GM23338 (cell line): ENCODE measurements at regions not wholly inside any gene's neighbourhood (a gene's known extent, or its start where the extent isn't known, plus 50 kb on each side); places are given as distances from the start of the nearest gene placed in this dataset.

Source experiments
- ATAC-seq: fragments of 200-7000 bp; cut with Tn5 transposase; 3 replicates; pipeline ENCODE4 v1.9.1; 2020
- DNase-seq: peaks from one replicate; pipeline ENCODE4 v3.0.0-alpha.2; 2015; ENCODE audit warnings: low spot score
- H2AFZ ChIP-seq: fragments of 200-600 bp; sonication (generic); 2 replicates; pipeline ENCODE4 v1.8.0; 2016; ENCODE audit warnings: antibody characterized with exemption, mild to moderate bottlenecking, moderate library complexity
- H3F3A ChIP-seq: fragments of 200-600 bp; sonication (generic); replicated peaks from 2 replicates; pipeline ENCODE4 v1.8.0; 2017; ENCODE audit warnings: antibody characterized with exemption, mixed run types, low read depth
- H3K27ac ChIP-seq: fragments of 200-600 bp; sonication (generic); 2 replicates; pipeline ENCODE4 v1.6.1; 2016; ENCODE audit warnings: low read depth
- H3K27me3 ChIP-seq: fragments of 200-600 bp; sonication (generic); 2 replicates; pipeline ENCODE4 v1.8.0; 2016; ENCODE audit warnings: mild to moderate bottlenecking, mixed run types, moderate library complexity; ENCODE audit not compliant: insufficient read depth
- H3K36me3 ChIP-seq: fragments of 200-600 bp; sonication (generic); 2 replicates; pipeline ENCODE4 v1.8.0; 2016; ENCODE audit warnings: mild to moderate bottlenecking; ENCODE audit not compliant: insufficient read depth
- H3K4me1 ChIP-seq: fragments of 200-600 bp; sonication (generic); 2 replicates; pipeline ENCODE4 v1.8.0; 2016; ENCODE audit warnings: mild to moderate bottlenecking, moderate library complexity; ENCODE audit not compliant: insufficient read depth
- H3K4me2 ChIP-seq: fragments of 200-600 bp; sonication (generic); 2 replicates; pipeline ENCODE4 v1.7.1; 2017; ENCODE audit warnings: mixed run types
- H3K4me3 ChIP-seq: fragments of 200-600 bp; sonication (generic); 2 replicates; pipeline ENCODE4 v1.6.1; 2016; ENCODE audit warnings: mixed run types
- H3K79me2 ChIP-seq: fragments of 200-600 bp; sonication (generic); replicated peaks from 2 replicates; pipeline ENCODE4 v1.8.0; 2017; ENCODE audit warnings: mild to moderate bottlenecking; ENCODE audit not compliant: insufficient read depth
- H3K9me2 ChIP-seq: fragments of 200-600 bp; sonication (generic); 2 replicates; pipeline ENCODE4 v1.8.0; 2017; ENCODE audit not compliant: insufficient read depth
- H4K20me1 ChIP-seq: fragments of 200-600 bp; sonication (generic); replicated peaks from 2 replicates; pipeline ENCODE4 v1.8.0; 2017; ENCODE audit warnings: mild to moderate bottlenecking; ENCODE audit not compliant: insufficient read depth
- H3K27ac Mint-ChIP-seq: 2 replicates; pipeline ENCODE4 v1.8.0; 2020; ENCODE audit warnings: inconsistent platforms, mild to moderate bottlenecking, moderate library complexity, mixed read lengths
- H3K27me3 Mint-ChIP-seq: 3 replicates; pipeline ENCODE4 v1.8.0; 2022; ENCODE audit warnings: low read depth, mild to moderate bottlenecking, moderate library complexity, mixed read lengths, inconsistent platforms; ENCODE audit not compliant: insufficient read depth, poor library complexity
- H3K36me3 Mint-ChIP-seq: 3 replicates; pipeline ENCODE4 v1.8.0; 2021; ENCODE audit warnings: low read depth, mild to moderate bottlenecking, inconsistent platforms, moderate library complexity, mixed read lengths
- H3K4me1 Mint-ChIP-seq: 3 replicates; pipeline ENCODE4 v1.8.0; 2020; ENCODE audit warnings: mild to moderate bottlenecking, inconsistent platforms, mixed read lengths
- H3K4me3 Mint-ChIP-seq: 3 replicates; pipeline ENCODE4 v1.8.0; 2021; ENCODE audit warnings: moderate library complexity, mild to moderate bottlenecking, inconsistent platforms, mixed read lengths
- H3K9me3 Mint-ChIP-seq: 3 replicates; pipeline ENCODE4 v1.8.0; 2020; ENCODE audit warnings: moderate library complexity, mild to moderate bottlenecking, inconsistent platforms, mixed read lengths
- ETS1 ChIP-seq: IDR thresholded peaks from 2 replicates; pipeline ENCODE4 v1.6.1; 2016; ENCODE audit warnings: antibody characterized with exemption
- EZH2 ChIP-seq: fragments of 200-600 bp; sonication (generic); IDR thresholded peaks from one replicate; pipeline ENCODE4 v1.8.0; 2017; ENCODE audit warnings: antibody characterized with exemption, mild to moderate bottlenecking, low read depth; ENCODE audit not compliant: unreplicated experiment
- EZH2phosphoT487 ChIP-seq: fragments of 200-600 bp; sonication (generic); IDR thresholded peaks from one replicate; pipeline ENCODE4 v1.8.1; 2018; ENCODE audit warnings: antibody characterized with exemption; ENCODE audit not compliant: unreplicated experiment
- ZNF114 ChIP-seq: fragments of 250-450 bp; sonication (Bioruptor Pico); IDR thresholded peaks from 2 replicates; pipeline ENCODE4 v1.5.0; 2020; ENCODE audit warnings: mild to moderate bottlenecking, moderate library complexity
- ZNF331 ChIP-seq: fragments of 250-450 bp; sonication (Bioruptor Pico); IDR thresholded peaks from 2 replicates; pipeline ENCODE4 v1.5.0; 2020; ENCODE audit warnings: low read depth, mild to moderate bottlenecking, moderate library complexity
- TF ChIP-seq, protein P1 (sequence below): IDR thresholded peaks from one replicate; pipeline ENCODE4 v1.6.1; 2018; ENCODE audit warnings: antibody characterized with exemption; ENCODE audit not compliant: unreplicated experiment

GRCh38 chr3:64293121-64293520 is 67.9 kb upstream of the PRICKLE2 start:
- 0 out of 2 replicates have a peak, but pooled peaks cover 1% of the 10 kb centered on the region for H3K36me3 ChIP-seq
- ATAC-seq: no peak
- H3K79me2 ChIP-seq: no peaks in the 10 kb centered on the region
- Mint-ChIP-seq H3K27ac (no peak overlapping the region), H3K36me3 (peaks cover 11% of the 10 kb centered on the region; the same call in 2 of the 3 replicates), H3K4me1 (no peaks in the 10 kb centered on the region), H3K4me3 (no peak overlapping the region), H3K9me3 (peaks cover 15% of the 10 kb centered on the region), H3K27me3 (no peaks in the 10 kb centered on the region)
- no peak for DNase-seq
- H3K4me2 ChIP-seq: no peak overlapping the region
- no peaks in the 10 kb centered on the region for H4K20me1 ChIP-seq
- TF ChIP-seq ZNF331 (CRISPR knock-in tag) (no peak), EZH2 (no peak), ZNF114 (CRISPR knock-in tag) (no peak)
- no peaks in the 10 kb centered on the region for H3F3A ChIP-seq
- no peak overlapping the region for H2AFZ ChIP-seq
- H3K4me1 ChIP-seq: no peaks in the 10 kb centered on the region
- H3K9me2 ChIP-seq: no peaks in the 10 kb centered on the region
- no peaks in the 10 kb centered on the region for H3K27me3 ChIP-seq
- H3K27ac ChIP-seq: no peak overlapping the region
- no peak overlapping the region for H3K4me3 ChIP-seq

DNA sequence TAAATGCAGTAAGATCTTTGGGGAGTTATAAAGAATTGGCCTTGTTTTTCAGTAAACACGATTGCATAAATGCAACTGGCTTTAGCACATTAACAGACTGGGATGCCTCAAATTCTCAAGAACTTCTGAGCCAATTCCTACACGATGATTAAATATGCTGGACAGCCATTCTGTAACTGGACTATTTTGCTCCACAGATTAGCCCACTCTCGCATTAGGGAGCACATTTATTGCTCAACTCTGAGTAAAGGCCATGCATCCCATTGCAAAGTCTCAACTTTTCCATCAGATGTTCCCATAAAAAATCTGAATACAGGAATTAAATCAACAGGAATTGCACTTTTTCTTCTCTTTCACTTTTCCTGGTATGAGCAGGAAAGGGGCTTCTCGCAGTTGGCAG is 66.7 kb upstream of the PRICKLE2 start:
- Mint-ChIP-seq H3K27me3 (no peaks in the 10 kb centered on the region), H3K27ac (no peak overlapping the region), H3K4me1 (no peaks in the 10 kb centered on the region), H3K36me3 (0 out of 3 replicates have a peak, but pooled peaks cover 2% of the 10 kb centered on the region), H3K4me3 (no peak overlapping the region), H3K9me3 (peaks cover 5% of the 10 kb centered on the region)
- Histone ChIP-seq H3K27ac (no peak overlapping the region), H2AFZ (no peak overlapping the region), H3K36me3 (no peaks in the 10 kb centered on the region), H3K27me3 (no peaks in the 10 kb centered on the region), H3K9me2 (no peaks in the 10 kb centered on the region), H3F3A (no peaks in the 10 kb centered on the region), H4K20me1 (no peaks in the 10 kb centered on the region), H3K4me2 (no peak overlapping the region), H3K79me2 (no peaks in the 10 kb centered on the region), H3K4me1 (no peaks in the 10 kb centered on the region), H3K4me3 (no peak overlapping the region)
- no peak for DNase-seq
- TF ChIP-seq ETS1 (no peak), EZH2phosphoT487 (no peak)
- no peak for ATAC-seq

DNA sequence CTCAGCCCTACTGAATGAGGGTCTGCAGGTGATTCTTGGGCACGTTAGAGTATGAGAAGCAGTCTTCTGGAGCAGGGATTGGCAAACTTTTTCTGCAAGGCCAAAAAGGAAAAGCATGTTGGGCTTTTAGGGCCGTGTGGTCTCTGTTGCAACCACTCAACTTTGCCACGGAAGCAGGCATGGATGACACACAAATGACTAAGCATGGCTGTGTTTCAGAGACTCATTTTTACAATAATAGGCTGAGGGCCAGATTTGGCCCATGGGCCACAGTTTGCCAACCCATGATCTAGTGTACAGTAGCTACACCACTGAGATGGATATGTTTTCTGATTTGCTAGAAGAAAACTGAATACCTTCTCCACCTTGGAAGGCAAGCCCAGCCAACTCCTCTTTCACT is 66.1 kb upstream of the PRICKLE2 start:
- H3K79me2 ChIP-seq: no peaks in the 10 kb centered on the region
- H2AFZ ChIP-seq: no peak overlapping the region
- H3K9me3 Mint-ChIP-seq: no peaks in the 10 kb centered on the region
- no peaks in the 10 kb centered on the region for H4K20me1 ChIP-seq
- H3K4me1 ChIP-seq: no peaks in the 10 kb centered on the region
- H3K4me2 ChIP-seq: no peak overlapping the region
- no peaks in the 10 kb centered on the region for H3K36me3 ChIP-seq
- H3K36me3 Mint-ChIP-seq: no peaks in the 10 kb centered on the region
- H3K27me3 ChIP-seq: no peaks in the 10 kb centered on the region
- no peaks in the 10 kb centered on the region for H3K27me3 Mint-ChIP-seq
- H3K27ac ChIP-seq: no peak overlapping the region
- H3K4me3 ChIP-seq: no peak overlapping the region
- no peak for DNase-seq
- H3K9me2 ChIP-seq: no peaks in the 10 kb centered on the region
- TF ChIP-seq, protein P1, sequence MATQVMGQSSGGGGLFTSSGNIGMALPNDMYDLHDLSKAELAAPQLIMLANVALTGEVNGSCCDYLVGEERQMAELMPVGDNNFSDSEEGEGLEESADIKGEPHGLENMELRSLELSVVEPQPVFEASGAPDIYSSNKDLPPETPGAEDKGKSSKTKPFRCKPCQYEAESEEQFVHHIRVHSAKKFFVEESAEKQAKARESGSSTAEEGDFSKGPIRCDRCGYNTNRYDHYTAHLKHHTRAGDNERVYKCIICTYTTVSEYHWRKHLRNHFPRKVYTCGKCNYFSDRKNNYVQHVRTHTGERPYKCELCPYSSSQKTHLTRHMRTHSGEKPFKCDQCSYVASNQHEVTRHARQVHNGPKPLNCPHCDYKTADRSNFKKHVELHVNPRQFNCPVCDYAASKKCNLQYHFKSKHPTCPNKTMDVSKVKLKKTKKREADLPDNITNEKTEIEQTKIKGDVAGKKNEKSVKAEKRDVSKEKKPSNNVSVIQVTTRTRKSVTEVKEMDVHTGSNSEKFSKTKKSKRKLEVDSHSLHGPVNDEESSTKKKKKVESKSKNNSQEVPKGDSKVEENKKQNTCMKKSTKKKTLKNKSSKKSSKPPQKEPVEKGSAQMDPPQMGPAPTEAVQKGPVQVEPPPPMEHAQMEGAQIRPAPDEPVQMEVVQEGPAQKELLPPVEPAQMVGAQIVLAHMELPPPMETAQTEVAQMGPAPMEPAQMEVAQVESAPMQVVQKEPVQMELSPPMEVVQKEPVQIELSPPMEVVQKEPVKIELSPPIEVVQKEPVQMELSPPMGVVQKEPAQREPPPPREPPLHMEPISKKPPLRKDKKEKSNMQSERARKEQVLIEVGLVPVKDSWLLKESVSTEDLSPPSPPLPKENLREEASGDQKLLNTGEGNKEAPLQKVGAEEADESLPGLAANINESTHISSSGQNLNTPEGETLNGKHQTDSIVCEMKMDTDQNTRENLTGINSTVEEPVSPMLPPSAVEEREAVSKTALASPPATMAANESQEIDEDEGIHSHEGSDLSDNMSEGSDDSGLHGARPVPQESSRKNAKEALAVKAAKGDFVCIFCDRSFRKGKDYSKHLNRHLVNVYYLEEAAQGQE: no peak
- TF ChIP-seq ZNF331 (CRISPR knock-in tag): no peak
- no peaks in the 10 kb centered on the region for H3F3A ChIP-seq
- H3K4me1 Mint-ChIP-seq: no peaks in the 10 kb centered on the region
- H3K27ac Mint-ChIP-seq: no peak overlapping the region
- ATAC-seq: no peak
- no peak overlapping the region for H3K4me3 Mint-ChIP-seq
